GM18858 (cell line): ENCODE measurements at regions not wholly inside any gene's neighbourhood (a gene's known extent, or its start where the extent isn't known, plus 50 kb on each side); places are given as distances from the start of the nearest gene placed in this dataset.
A peak's percentile ranks its signal among the peaks of the same experiment; 100 is the strongest.
"Not testable (repeated sequence)": the region's sequence is repeated elsewhere in the genome, so short reads cannot be mapped to it uniquely, and the experiment has no call there.

Source experiments
- ATAC-seq: cut with Tn5 transposase; IDR thresholded peaks from one replicate; pipeline ENCODE4 v1.9.1; 2021; ENCODE audit not compliant: unreplicated experiment

DNA sequence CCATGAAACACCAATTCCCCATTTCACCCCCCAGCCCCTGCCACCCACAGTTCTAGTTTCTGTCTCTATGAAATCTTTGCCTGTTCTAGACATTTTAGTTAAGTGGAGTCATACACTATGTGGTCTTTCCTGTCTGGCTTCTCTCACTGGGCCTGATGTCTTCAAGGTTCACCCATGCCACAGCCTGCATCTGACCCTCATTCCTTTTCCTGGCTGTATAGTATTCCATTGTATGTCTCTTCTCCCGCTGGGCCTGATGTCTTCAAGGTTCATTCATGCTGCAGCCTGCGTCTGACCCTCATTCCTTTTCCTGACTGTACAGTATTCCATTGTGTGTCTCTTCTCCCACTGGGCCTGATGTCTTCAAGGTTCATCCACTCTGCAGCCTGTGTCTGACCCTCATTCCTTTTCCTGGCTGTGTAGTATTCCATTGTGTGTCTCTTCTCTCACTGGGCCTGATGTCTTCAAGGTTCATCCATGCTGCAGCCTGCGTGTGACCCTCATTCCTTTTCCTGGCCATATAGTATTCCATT, 191.7 kb downstream of the CRLF2 start:
- ATAC-seq = no peak

DNA sequence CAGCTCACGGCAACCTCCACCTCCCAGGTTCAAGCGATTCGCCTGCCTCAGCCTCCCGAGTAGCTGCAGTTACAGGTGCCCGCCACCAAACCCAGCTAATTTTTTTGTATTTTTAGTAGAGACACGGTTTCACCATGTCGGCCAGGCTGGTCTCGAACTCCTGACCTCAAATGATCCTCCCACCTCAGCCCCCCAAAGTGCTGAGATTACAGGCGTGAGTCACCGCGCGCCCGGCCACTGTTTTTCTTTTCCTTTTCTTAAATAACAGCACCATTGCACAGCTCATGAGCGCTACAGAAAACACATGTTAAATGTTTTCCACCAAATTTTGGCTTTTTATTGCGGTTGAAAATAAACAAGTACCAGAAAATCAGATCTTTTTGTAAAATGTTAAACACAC, 195.5 kb downstream of the CRLF2 start:
- ATAC-seq = not testable (repeated sequence)

DNA sequence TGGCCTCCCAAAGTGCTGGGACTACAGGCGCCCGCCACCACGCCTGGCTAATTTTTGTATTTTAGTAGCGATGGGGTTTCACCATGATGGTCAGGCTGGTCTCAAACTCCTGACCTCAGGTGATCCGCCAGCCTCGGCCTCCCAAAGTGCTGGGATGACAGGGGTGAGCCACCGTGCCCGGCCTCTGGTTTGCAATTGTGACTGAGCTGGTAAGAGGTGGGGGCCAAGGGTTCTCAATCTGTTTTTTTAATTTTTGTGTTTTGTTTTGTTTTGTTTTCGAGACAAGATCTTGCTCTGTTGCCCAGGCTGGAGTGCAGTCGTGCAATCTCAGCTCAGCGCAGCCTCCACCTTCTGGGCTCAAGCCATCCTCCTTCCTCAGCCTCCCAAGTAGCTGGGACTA, 196.2 kb downstream of the CRLF2 start:
- ATAC-seq = not testable (repeated sequence)

DNA sequence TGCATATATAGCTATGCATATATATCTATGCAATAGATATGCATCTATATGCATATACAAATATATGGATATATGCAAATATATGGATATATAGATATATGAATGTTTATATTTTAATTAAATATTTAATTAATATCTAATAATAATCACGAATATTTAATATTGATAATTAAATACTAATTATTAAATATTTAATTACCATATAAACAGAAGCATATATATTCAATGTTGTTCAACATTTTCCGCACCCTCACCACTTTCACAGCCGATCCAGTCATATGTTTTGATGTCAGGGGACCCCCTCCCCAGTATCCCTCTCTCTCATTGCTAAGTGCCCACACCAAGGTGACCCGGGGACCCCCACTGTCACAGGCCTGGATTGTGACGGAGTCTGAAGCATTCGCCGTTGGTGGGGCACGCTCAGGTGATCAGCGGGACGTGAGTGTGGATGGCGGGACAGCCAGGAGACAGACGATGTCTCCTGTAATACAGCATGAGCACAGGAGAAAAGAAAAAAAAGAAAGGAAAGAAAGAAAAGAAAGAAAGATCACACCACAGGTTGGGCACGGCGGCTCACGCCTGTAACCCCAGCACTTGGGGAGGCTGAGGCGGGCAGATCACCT, 199.7 kb downstream of the CRLF2 start:
- no peak for ATAC-seq

DNA sequence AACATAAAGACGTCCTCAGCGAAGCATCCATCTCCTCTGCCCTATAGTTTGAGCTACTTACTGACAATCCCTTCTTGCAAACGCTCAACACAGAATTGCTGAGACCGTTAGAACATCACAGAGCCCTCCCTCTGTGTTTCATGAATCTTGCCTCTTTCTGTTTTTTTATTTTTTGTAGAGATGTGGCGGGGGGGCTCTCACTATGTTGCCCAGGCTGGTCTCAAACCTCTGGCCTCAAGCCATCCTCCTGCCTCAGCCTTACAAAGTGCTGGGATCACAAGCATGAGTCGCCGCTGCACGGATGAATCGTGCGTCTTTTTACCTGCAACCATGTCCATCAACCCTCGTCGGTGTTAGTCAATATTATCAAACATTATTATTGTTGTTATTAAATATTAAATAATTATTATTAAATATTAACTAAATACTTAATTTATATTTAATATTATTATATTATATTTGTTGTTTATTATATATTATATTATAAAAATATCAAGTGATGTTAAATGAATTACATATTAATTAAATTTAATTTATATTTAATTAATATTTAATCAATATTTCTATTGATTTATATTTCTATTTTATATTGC, 200.7 kb downstream of the CRLF2 start:
- no peak for ATAC-seq

DNA sequence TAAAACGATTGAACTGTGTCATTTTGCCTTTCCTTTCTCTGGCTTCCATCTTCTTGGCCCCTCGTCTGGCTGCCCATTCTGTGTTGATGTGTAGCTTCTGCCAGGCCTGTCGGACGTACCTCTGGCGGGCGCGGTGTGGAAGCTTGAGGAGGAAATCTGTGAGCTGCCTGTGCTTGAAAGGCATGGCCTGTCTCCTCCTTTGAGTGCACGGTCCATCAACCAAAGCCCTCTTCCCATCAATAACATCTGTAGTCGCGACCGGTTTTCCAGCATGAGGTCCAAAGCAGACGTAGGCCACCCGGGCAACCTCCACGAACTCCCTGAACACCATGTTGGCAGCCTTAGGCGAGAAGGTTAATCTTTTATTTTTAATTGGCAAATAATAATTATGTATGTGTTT, 202.7 kb downstream of the CRLF2 start:
- no peak for ATAC-seq

DNA sequence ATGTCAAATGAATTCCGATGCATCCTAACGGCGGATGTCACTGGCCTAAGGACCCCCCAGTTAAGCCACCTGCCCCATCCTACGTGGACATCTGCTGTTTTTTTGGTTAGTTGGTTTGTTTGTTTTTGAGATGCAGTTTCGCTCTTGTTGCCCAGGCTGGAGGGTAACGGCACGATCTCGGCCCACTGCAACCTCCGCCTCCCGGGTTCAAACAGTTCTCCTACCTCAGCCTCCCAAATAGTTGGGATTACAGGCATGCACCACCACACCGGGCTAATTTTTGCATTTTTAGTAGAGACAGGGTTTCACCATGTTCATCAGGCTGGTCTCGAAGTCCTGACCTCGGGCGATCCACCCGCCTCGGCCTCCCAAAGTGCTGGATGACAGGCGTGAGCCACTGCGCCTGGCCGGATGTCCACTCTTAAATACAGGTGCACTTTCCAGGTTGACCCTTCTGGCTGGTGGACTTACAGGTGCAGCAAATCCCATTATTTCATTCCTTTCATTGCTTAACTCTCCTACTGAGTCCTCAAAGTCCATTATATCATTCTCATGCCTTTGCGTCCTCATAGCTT, 206.2 kb downstream of the CRLF2 start:
- ATAC-seq = no peak

DNA sequence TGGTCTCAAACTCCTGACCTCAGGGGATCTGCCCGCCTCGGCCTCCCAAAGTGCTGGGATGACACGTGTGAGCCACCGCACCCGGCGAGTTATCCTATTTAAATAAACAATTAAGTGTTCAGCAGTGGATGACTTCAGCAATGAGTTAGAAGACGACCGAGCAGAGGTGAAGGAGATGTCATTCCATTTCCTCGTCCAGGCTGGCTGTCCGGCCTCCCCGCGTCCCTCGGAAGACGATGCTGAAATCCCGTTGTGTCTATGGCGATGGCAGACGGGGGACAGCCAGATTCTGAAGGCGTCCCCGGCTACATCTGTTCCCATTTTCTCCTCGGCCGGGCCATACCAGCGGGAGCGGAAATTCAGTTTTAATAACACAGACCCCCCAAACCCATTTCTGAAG, 209.8 kb downstream of the CRLF2 start:
- ATAC-seq = no peak

DNA sequence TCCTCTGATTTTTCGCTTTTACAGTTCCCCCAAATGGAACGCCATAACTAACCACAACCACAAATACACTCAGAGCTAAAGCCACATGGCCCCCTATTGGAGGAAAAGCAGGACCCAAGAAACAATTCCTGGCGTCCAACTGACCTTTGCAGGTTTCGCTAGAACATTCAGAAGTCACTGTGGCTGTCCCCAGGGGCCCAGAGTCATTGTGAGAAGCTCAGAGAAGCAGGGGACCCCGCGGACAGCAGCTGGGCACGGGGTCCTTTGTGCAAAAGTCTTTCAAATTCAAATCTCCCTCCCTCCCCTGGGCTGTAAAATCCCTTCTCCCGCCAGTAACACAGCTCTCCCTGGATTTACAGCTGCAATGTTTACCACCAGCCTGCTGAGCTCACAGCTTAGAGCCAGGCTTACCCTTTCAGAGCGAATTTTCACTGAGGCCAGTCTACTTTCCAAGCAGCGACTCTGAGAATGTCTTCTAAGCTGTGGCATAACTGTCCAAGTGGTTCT, 214.8 kb downstream of the CRLF2 start:
- no peak for ATAC-seq

DNA sequence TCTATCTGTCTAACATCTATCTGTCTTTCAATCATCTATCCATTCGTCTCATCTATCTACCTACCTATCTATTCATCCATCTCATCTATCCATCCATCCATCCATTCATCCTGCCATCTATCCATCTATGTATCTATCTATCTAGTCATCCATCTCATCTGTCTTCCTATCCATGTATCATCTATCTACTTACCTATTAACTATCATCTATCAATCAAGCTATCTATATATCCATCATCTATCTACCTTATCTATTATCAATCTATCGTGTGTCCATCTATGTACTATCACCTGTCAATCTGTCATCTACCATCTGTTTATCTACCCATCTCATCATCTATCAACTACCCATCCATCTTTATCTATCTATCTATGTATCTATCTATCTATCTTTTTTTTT, 217.7 kb downstream of the CRLF2 start:
- ATAC-seq = no peak

DNA sequence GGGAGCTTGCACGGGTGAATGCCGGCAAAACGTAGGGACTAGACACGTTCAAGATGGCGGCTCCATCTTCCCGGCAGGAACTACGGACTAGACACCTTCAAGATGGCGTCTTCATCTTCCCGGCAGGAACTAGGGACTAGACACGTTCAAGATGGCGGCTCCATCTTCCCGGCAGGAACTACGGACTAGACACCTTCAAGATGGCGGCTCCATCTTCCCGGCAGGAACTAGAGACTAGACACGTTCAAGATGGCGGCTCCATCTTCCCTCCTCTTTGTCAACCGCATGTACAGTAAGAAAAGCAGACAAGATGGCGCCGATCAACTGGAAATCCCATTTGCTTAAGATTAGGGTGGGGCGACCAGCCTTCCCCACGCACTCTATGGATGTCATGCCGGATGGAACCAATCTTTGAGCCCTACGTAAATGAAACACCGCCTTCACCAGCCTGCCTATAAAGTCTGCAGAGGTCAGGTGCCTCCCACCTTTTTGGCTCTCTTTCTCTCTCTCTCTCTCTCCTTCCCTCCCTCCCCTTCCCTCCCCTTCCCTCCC, 222.4 kb downstream of the CRLF2 start:
- peak; percentile 95 for ATAC-seq

DNA sequence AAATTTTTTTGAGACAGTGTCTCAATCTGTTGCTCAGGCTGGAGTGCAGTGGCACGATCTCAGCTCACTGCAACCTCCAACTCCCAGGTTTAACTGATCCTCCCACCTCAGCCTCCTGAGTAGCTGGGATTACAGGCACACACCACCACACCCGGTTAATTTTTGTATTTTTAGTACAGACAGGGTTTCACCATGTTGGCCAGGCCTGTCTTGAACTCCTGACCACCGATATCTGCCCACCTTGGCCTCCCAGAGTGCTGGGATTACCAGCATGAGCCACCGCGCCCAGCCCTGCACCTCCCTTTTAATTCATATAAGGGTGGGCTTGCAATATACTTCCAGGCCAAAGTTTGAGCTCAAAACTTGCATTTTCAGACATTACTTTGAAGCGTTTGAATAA, 223.9 kb downstream of the CRLF2 start:
- not testable (repeated sequence) for ATAC-seq

DNA sequence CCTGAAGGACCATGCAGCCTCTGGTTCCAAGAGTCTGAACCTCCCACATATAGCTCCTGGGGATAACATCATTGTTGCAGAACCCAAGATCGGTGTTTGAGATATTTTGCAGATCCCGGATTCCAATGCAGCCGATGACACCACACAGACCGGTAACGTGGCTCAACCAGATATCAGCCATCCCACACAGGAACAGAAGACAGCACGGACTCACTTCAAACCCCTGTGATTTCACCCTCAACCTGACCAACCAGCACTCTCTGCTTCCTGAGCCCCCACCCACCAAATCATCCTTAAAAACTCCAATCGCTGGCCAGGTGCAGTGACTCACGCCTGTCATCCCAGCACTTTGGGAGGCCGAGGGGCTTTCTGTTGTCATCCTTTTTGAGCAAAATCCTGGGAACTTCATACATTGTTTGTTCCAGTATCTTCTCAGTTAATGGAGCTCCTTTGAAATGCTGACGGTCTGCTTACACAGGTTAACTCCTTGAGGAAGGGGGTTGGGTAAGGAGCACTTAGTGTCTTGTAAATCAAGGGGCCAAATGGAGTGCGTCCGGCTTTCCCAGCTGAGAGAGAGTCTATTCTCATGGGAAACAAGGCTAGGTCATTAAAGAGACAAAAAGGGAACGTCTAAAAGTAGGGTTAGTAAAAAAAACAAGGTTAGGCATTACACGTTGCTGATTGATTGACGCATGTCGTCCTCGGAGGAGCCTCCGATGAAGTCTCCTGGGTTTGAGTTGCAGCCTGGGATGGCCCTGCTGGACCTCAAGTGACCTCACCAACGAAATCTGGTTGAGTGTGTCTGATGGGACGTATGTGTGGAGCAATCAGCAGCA, 230.4 kb downstream of the CRLF2 start:
- no peak for ATAC-seq

DNA sequence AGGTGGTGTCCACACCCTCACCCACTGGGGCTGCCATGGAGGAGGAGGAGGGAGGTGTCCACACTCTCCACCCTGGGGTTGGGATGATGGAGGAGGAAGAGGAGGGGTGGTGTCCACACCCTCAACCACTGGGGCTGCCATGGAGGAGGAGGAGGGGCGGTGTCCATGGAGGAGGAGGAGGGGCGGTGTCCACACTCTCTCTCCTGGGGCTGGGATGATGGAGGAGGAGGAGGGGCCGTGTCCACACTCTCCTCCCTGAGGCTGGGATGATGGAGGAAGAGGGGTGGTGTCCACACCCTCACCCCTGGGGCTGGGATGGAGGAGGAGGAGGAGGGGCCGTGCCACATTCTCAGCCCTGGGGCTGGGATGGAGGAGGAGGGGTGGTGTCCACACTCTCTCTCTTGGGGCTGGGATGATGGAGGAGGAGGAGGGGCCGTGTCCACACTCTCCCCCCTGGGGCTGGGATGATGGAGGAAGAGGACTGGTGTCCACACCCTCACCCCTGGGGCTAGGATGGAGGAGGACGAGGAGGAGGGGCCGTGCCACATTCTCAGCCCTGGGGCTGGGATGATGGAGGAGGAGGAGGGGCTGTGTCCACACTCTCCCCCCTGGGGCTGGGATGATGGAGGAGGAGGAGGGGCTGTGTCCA, 231.7 kb downstream of the CRLF2 start:
- ATAC-seq = no peak

DNA sequence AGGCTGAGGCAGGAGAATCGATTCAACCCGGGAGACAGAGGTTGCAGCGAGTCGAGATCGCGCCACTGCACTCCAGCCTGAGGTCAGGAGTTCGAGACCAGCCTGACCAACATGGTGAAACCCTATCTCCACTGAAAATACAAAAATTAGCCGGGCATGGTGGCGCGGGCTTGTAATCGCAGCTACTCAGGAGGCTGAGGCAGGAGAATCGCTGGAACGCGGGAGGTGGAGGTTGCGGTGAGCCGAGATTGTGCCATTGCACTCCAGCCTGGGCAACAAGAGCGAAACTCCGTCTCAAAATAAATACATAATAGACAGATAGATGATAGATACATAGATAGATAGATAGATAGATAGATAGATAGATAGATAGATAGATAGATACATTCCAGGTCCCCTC, 233.3 kb downstream of the CRLF2 start:
- ATAC-seq = not testable (repeated sequence)

DNA sequence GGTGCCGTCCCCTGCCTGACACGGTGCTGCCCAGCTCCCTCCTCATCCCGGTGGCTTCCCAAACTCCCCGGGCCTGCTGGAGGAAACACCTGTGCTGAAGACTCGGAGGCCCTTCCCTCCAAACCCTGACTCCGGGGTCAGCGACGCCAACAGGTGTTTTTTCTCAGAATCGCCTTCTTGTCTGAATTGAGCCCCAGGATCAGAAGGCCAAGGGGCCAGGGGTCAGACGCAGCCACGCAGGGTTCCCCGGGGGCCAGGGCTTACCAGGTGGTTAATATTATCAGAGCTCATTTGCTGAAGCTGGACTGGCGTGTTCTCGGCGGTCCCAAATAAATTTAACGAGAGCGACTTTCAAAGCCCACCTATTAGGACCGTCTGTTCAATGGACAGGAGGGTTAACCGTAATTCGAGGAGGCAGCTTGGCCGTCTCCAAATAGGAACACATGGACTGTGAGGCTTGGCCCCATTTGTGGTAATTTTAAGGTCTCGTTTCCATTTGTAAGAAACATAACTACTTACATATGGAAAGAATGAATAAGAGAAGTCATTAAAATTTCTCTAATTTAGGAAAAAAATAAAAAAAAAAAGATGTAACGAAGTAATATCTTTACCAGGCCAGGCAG, 239.3 kb downstream of the CRLF2 start:
- ATAC-seq = no peak

DNA sequence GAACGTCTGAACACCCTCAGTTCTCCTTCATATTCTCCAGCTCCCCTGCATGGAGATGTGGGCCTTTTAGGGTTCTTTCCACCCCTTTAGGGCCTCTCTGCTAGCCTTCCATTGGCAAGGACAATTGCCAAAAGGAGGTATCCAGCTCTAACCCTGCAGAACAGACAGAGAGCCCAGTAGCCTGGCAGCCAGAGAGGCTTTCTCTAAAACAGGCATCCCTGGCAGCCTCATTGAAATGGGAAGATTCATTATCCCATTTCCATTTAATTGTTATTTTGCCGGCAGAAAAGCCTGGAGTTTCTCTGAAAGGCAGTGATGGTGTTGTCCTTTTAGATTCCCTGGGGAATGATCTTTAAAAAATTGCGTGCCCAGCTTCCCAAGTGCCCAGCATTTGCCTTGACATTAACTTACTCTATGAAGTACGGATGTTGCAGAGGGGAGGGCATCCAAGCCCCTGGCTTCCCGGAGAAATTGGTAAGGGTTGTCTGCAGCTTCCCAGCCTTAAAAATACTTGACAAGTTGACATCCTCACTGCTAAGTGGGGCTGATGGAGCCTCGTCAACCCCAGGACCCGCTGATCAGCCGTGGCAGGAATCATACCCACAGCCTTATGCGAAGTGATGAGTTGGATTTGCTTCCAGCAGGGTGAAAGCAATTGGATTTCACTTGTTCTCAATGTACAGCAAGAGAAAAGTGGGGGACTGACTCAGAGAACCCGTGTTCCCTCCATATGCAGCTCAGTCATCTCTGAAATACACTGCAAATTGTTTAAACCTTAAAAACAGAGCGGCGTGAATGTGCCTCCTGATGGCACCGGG, 244.1 kb downstream of the CRLF2 start:
- no peak for ATAC-seq

DNA sequence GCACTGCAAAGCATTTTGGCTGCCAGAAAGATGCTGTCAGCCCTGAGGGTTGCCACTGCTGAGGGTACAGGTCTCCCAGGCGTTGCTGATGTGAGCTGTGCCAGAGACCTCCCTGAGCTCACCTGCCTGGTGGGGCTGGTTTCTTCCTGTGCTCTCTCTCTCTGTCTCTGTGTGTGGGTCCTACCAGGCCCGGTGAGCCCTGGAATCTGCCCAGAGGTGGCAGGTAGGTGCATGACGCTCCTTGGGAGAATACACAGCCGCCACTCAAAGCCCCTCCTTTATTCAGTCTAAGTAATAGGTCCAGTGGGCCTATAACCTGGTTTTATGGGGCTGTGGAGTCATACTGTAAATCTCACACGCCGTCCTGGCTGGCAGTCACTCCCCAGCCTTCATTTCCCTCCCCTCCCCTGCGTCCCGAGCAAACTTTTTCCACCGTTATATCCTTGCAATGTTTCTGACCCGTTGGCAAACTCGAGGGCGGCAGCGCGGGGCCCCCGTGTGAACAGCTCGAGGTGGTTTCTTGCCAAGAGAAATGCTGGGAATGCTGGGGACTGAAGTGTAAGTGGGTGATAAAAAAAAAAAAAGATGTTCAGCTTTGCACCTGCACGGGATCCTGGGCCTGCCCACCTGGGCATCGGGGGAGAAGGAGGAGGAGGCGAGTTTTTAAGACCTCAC, 245.9 kb downstream of the CRLF2 start:
- ATAC-seq = no peak
